ENCODE measurements at regions not wholly inside any gene's neighbourhood (a gene's known extent, or its start where the extent isn't known, plus 50 kb on each side); places are given as distances from the start of the nearest gene placed in this dataset.
"Not testable (repeated sequence)": the region's sequence is repeated elsewhere in the genome, so short reads cannot be mapped to it uniquely, and the experiment has no call there.

DNA sequence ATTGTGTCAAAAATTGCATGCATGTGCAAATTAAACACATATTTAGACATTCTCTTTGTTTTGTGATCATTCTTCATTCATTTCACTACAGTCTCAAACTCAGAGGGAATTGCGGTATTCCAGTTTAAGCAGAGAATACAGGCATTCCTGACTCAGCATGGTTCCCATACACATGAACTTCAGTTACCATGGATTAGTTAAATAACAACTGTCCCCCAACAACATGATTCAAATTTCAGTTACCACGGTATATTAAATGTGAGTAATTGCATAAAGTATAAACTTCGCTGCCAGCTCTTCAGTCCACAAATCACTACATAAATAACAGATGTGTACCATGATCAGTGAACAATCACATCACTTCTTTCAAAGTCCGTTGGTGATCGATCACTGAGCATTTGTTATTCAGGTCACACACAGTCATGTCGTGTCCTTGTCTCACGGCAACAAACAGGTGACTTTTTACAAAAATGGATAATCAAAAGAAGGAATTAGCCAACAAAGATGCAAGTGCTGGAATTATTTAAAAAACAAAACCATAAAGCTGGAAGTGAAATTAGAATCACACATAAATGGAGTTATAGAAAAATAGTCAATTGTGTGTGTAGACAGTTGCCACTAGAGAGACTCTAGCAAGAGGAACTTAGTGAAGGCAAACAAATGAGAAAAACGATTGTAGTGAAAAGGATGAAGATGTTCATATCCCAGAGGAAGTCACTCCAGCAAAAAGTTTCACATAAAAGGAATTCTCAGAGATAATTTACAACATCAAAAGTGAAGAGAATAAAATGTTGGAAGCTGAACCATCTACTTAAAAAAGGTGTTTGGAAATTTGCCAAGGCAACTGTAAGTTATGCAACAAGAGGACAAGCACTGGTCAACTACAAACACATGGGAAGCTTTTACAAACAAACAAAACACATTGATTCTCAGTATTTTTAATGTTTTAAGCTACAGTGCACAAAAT, 138.6 kb upstream of the SMARCAD1 start:
- Mint-ChIP-seq H3K4me1 (ENCODE audit: low read depth) (no peaks in the 10 kb centered on the region), H3K36me3 (ENCODE audit: low read depth) (no peaks in the 10 kb centered on the region), H3K9me3 (no peaks in the 10 kb centered on the region), H3K27me3 (no peaks in the 10 kb centered on the region), H3K4me3 (no peak overlapping the region), H3K27ac (no peak overlapping the region)
- POLR2A ChIA-PET = no interaction called here
- DNase-seq = no peak
- CTCF ChIA-PET = no interaction called here
- intact Hi-C loops (cut with micrococcal nuclease) = no loop called here
- TF ChIP-seq, protein P1, sequence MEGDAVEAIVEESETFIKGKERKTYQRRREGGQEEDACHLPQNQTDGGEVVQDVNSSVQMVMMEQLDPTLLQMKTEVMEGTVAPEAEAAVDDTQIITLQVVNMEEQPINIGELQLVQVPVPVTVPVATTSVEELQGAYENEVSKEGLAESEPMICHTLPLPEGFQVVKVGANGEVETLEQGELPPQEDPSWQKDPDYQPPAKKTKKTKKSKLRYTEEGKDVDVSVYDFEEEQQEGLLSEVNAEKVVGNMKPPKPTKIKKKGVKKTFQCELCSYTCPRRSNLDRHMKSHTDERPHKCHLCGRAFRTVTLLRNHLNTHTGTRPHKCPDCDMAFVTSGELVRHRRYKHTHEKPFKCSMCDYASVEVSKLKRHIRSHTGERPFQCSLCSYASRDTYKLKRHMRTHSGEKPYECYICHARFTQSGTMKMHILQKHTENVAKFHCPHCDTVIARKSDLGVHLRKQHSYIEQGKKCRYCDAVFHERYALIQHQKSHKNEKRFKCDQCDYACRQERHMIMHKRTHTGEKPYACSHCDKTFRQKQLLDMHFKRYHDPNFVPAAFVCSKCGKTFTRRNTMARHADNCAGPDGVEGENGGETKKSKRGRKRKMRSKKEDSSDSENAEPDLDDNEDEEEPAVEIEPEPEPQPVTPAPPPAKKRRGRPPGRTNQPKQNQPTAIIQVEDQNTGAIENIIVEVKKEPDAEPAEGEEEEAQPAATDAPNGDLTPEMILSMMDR (IDR thresholded peaks at IDR 0.05) = no peak
- no peak for ATAC-seq

DNA sequence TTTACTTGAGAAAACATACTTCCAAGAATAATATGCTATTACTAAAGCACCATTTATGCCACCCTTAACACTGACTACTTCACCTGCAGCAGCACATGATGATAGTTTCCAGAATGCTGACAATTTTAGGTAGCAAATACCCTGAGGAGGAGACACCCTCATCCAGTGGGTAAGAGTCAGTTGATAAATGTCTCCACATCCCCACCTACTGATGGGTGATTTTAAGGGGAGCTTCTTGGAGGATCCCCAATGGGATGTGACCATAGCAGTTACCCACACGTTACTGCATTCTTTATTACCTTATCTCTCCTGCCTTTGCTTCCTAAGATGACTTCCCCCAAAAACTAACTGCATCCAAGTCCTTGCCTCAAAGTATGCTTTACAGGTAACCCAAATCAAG, 131.2 kb upstream of the SMARCAD1 start:
- TF ChIP-seq, protein P1 (IDR thresholded peaks at IDR 0.05) = no peak
- ATAC-seq (no peak), DNase-seq (no peak)
- H3K9me3 Mint-ChIP-seq = no peaks in the 10 kb centered on the region
- H3K27me3 Mint-ChIP-seq = no peaks in the 10 kb centered on the region
- ChIA-PET POLR2A (no interaction called here), CTCF (interaction anchor here (0.6 kb wide), 1 partner anchor 506 kb away, joined by 3 read pairs; no protein-coding TSS in a partner anchor)
- H3K4me3 Mint-ChIP-seq = no peak overlapping the region
- intact Hi-C loops (cut with micrococcal nuclease) = no loop called here
- no peaks in the 10 kb centered on the region for H3K4me1 Mint-ChIP-seq (ENCODE audit: low read depth)
- no peaks in the 10 kb centered on the region for H3K36me3 Mint-ChIP-seq (ENCODE audit: low read depth)
- no peak overlapping the region for H3K27ac Mint-ChIP-seq

DNA sequence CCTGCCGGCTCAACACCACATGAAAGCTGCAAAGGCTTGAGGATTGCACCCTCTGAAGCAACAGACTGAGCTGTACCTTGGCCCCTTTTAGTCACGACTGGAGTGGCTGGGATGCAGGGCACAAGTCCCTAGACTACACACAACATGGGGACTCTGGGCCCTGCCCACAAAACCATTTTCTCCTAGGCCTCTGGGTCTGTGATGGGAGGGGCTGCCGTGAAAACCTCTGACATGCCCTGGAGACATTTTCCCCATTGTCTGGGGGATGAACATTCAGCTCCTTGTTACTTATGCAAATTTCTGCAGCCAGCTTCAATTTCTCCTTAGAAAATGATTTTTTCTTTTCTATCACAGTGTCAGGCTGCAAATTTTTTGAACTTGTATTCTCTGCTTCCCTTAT, 123.5 kb upstream of the SMARCAD1 start:
- no peak for DNase-seq
- no peak for ATAC-seq
- intact Hi-C loops (cut with micrococcal nuclease) = no loop called here
- ChIA-PET CTCF (no interaction called here), POLR2A (no interaction called here)
- Mint-ChIP-seq H3K27ac (no peak overlapping the region), H3K27me3 (no peaks in the 10 kb centered on the region), H3K36me3 (ENCODE audit: low read depth) (no peaks in the 10 kb centered on the region), H3K4me3 (no peak overlapping the region), H3K4me1 (ENCODE audit: low read depth) (no peaks in the 10 kb centered on the region), H3K9me3 (peaks cover 4% of the 10 kb centered on the region)
- TF ChIP-seq, protein P1 (IDR thresholded peaks at IDR 0.05) = no peak

DNA sequence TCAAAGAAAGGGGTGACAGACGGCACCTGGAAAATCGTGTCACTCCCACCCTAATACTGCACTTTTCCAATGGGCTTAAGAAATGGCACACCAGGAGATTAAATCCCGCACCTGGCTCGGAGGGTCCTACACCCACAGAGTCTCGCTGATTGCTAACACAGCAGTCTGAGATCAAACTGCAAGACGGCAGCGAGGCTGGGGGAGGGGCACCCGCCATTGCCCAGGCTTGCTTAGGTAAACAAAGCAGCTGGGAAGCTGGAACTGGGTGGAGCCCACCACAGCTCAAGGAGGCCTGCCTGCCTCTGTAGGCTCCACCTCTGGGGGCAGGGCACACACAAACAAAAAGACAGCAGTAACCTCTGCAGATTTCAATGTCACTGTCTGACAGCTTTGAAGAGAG, 108.5 kb upstream of the SMARCAD1 start:
- H3K4me1 Mint-ChIP-seq (ENCODE audit: low read depth); POLR2A ChIA-PET: not testable (repeated sequence)

DNA sequence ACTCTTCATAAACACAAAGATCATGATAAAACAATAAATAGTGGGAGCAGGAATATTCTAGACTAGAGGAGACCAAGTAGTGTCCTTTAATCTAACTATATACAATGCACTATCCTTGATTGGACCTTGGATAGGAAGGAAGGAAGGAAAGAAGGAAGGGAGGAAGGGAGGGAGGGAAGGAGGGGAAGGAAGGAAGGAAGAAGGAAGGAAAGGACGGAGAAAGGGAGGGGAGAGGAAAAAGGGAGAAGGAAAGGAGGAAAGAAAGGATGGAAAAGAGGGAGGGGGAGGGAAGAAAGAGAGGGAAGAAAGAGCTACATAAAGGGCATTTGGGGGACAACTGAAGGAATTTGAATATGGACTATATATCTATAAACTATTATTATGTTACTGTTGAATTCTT, 95.0 kb upstream of the SMARCAD1 start:
- intact Hi-C loops (cut with micrococcal nuclease) = no loop called here
- TF ChIP-seq, protein P1 (IDR thresholded peaks at IDR 0.05) = no peak
- ChIA-PET CTCF (no interaction called here), POLR2A (no interaction called here)
- Mint-ChIP-seq H3K27me3 (no peaks in the 10 kb centered on the region), H3K27ac (no peak overlapping the region), H3K4me1 (ENCODE audit: low read depth) (no peaks in the 10 kb centered on the region), H3K36me3 (ENCODE audit: low read depth) (no peaks in the 10 kb centered on the region), H3K9me3 (no peaks in the 10 kb centered on the region), H3K4me3 (no peak overlapping the region)
- ATAC-seq = no peak
- no peak for DNase-seq

More for the DNA sequence above, 108.5 kb upstream of the SMARCAD1 start:
- H3K27me3 Mint-ChIP-seq; CTCF ChIA-PET; H3K4me3 Mint-ChIP-seq; H3K9me3 Mint-ChIP-seq; intact Hi-C loops (cut with micrococcal nuclease); H3K27ac Mint-ChIP-seq; DNase-seq; ATAC-seq; H3K36me3 Mint-ChIP-seq (ENCODE audit: low read depth): not testable (repeated sequence)
